ENCODE measurements at regions not wholly inside any gene's neighbourhood (a gene's known extent, or its start where the extent isn't known, plus 50 kb on each side); places are given as distances from the start of the nearest gene placed in this dataset.

DNA sequence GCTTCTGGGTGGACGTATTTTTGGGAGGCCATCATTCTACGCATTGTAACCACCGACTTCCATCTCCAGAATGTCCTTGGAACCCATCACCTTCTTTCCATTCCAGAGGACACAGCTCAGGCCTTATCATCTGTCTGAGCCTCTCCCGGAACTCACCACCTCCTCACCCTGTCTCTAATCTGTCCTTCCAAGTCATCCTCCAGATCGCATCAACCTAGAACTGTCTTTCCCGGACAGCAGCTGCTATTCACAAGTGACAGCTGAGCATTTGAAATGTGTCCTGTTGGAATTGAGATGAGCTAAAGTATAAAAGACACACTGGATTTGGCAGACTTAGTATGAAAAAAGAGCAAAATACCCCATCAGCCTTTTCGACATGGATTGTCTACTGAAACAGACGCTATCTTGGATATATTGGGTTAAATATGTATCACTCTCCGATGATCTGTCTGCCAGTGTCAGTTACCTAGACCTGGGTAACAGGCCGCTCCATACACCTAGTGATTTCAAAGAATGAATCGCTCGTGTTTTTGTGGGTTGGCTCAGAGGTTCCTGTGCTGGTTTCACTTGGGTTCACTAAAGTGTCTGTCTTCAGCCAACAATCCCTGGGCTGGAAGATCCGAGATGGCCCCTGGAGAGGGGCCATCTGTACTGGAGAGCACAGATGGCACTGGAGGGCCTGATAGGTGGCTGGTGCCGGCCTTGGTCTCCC lies 104.4 kb upstream of the RFLNA start:
- Histone ChIP-seq H3K27ac (no peak overlapping the region), H3K4me3 (no peak overlapping the region)
- WGBS (ENCODE audit: insufficient coverage, low coverage, low lambda C conversion rate, missing lambda C conversion rate): 79% methylated on average over 10 of the region's 14 CpGs

DNA sequence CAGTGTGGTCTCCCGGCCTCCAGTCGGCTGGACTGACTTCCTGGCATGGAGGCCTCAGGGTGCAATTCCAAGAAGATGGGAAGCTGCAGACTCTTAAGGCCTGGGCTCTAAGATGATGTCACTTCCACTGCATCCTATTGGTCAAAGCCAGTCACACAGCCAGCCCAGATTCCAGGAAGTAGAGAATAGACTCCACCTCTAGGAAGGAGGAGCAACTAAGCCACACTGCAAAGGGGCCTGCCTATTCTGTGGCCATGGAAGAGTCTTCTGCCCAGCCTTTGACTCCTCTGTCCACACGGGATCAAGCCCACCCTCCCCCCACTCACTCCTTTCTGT lies 103.9 kb upstream of the RFLNA start:
- H3K27me3 ChIP-seq: no peaks in the 10 kb centered on the region
- no peaks in the 10 kb centered on the region for H3K36me3 ChIP-seq
- no peak for DNase-seq
- TF ChIP-seq, protein P1, sequence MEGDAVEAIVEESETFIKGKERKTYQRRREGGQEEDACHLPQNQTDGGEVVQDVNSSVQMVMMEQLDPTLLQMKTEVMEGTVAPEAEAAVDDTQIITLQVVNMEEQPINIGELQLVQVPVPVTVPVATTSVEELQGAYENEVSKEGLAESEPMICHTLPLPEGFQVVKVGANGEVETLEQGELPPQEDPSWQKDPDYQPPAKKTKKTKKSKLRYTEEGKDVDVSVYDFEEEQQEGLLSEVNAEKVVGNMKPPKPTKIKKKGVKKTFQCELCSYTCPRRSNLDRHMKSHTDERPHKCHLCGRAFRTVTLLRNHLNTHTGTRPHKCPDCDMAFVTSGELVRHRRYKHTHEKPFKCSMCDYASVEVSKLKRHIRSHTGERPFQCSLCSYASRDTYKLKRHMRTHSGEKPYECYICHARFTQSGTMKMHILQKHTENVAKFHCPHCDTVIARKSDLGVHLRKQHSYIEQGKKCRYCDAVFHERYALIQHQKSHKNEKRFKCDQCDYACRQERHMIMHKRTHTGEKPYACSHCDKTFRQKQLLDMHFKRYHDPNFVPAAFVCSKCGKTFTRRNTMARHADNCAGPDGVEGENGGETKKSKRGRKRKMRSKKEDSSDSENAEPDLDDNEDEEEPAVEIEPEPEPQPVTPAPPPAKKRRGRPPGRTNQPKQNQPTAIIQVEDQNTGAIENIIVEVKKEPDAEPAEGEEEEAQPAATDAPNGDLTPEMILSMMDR (IDR thresholded peaks at IDR 0.05): no peak
- no peak for TF ChIP-seq POLR2A (IDR thresholded peaks at IDR 0.05)
- WGBS (ENCODE audit: insufficient coverage, low coverage, low lambda C conversion rate, missing lambda C conversion rate): 29% methylated on average over 1 of the region's 3 CpGs
- H3K4me3 ChIP-seq: no peak overlapping the region
- no peak overlapping the region for H3K27ac ChIP-seq
- H3K9me3 ChIP-seq: no peaks in the 10 kb centered on the region
- peaks cover 0 to 5% (median 0%) of the 10 kb centered on the region in 4 donors for H3K4me1 ChIP-seq
- ATAC-seq: no peak
- intact Hi-C loops (cut with DNase I): no loop called here

More for the DNA sequence above, 104.4 kb upstream of the RFLNA start:
- Histone ChIP-seq H3K4me1 (peaks cover 0 to 5% (median 0%) of the 10 kb centered on the region in 4 donors), H3K36me3 (no peaks in the 10 kb centered on the region), H3K9me3 (no peaks in the 10 kb centered on the region), H3K27me3 (no peaks in the 10 kb centered on the region)
- no peak for TF ChIP-seq POLR2A (IDR thresholded peaks at IDR 0.05)
- TF ChIP-seq, protein P1 (IDR thresholded peaks at IDR 0.05): no peak
- intact Hi-C loops (cut with DNase I): no loop called here
- DNase-seq (no peak), ATAC-seq (no peak)

DNA sequence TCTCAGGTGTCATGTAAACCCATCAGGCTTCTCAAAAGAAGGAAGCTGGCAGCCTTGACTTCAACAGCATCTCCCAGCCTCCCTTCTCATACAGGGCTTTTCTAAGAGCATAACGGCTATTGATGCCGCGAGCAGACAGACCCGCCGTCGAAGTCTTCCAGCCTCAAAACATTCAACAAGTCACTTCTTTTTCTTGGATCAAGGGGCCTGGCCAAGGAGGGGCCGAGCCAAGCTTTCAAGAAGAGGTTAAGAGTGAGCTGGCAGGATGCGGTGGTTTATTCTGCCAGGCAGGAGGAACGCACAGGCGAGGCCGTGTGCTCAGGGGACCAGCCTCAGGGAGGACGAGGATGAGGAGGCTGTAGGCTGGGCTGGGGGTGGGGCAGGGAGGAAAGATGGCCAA lies 102.9 kb upstream of the RFLNA start:
- intact Hi-C loops (cut with DNase I): no loop called here
- ATAC-seq (no peak), DNase-seq (no peak)
- H3K9me3 ChIP-seq: no peaks in the 10 kb centered on the region
- H3K27ac ChIP-seq: no peak overlapping the region
- no peaks in the 10 kb centered on the region for H3K27me3 ChIP-seq
- H3K36me3 ChIP-seq: no peaks in the 10 kb centered on the region
- no peak overlapping the region for H3K4me3 ChIP-seq
- 81% methylated on average over 5 of the region's 12 CpGs for WGBS (ENCODE audit: insufficient coverage, low coverage, low lambda C conversion rate, missing lambda C conversion rate)
- TF ChIP-seq POLR2A (IDR thresholded peaks at IDR 0.05): no peak
- TF ChIP-seq, protein P1 (IDR thresholded peaks at IDR 0.05): no peak
- peaks cover 0 to 5% (median 0%) of the 10 kb centered on the region in 4 donors for H3K4me1 ChIP-seq

DNA sequence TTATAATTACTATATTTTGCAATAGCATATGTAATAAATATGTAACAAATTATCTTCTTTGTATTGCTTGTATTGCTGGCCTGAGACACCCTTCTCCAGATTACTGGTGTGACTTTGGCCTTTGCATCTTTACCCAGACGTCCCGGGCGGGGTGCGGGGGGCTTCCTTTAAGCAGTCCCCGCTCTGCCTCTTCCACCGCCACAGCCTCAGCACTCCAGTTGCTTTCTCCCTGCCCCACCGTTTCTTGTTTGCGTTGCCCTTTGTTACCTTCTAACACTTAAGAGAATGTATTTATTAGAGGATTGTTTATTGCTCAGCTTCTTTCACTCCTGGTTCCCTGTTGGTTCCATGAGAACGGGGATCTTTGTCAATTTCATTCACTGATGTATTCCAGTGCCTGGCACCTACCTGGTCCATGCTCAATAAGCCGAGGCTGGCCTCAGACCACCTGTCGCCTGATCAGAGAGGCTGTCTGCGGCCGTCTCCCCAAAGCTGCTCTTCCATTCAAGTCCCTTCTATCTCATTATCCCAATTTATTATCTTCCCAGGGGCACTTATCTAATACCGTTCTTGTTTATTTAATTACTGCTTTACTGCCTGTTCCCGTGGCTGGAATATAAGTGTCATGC lies 100.5 kb upstream of the RFLNA start:
- TF ChIP-seq POLR2A (IDR thresholded peaks at IDR 0.05): no peak
- TF ChIP-seq, protein P1 (IDR thresholded peaks at IDR 0.05): no peak
- DNase-seq: no peak
- Histone ChIP-seq H3K4me1 (no peaks in the 10 kb centered on the region), H3K4me3 (no peak overlapping the region), H3K27me3 (no peaks in the 10 kb centered on the region), H3K9me3 (no peaks in the 10 kb centered on the region), H3K36me3 (no peaks in the 10 kb centered on the region), H3K27ac (no peak overlapping the region)
- ATAC-seq: no peak
- intact Hi-C loops (cut with DNase I): no loop called here
- 70% methylated on average over 15 of the region's 15 CpGs for WGBS (ENCODE audit: insufficient coverage, low coverage, low lambda C conversion rate, missing lambda C conversion rate)
